Femur (tissue), 1 donor: ENCODE measurements at regions not wholly inside any gene's neighbourhood (a gene's known extent, or its start where the extent isn't known, plus 50 kb on each side); places are given as distances from the start of the nearest gene placed in this dataset.
"Not testable (repeated sequence)": the region's sequence is repeated elsewhere in the genome, so short reads cannot be mapped to it uniquely, and the experiment has no call there.

Experiments used
- DNase-seq: peaks from one replicate; pipeline ENCODE4 v3.0.0-alpha.2; 2017

DNA sequence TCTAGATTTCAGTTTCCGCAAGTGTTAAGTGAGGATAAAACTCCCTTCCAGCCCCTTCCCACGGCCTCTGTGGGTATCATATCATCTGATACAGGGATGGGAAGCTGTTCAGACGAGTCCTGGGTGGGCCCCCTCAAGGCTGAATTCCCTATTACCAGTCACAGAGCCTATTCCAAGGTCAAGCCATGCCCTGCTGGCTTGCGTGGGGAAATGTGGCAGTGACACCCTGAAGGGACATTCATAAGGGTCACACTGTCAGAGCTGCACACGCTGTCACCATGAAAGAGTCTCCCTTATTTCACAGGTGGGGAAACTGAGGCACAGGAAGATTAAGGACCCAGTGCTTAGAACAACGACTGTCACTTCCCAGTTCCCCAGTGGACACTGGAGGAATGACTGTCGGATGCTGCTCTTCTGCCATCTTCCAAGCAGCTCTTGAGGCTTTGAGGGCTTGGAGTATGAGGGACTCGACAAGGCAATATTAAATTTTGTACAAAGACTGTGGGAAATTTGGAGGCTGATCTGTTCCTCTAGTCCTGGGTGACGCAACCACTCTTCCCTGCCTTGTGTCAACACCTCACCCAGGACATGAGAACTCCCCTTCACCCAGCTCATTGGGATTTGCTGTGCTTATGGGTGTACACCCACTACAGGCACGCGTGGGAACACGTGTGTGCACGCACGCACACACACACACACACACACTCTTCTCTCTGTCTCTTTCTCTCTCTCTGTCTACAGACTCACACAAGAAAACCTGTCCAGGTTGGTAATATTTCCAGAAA lies 386.0 kb downstream of the RPS24 start:
- DNase-seq = peak; percentile 1

DNA sequence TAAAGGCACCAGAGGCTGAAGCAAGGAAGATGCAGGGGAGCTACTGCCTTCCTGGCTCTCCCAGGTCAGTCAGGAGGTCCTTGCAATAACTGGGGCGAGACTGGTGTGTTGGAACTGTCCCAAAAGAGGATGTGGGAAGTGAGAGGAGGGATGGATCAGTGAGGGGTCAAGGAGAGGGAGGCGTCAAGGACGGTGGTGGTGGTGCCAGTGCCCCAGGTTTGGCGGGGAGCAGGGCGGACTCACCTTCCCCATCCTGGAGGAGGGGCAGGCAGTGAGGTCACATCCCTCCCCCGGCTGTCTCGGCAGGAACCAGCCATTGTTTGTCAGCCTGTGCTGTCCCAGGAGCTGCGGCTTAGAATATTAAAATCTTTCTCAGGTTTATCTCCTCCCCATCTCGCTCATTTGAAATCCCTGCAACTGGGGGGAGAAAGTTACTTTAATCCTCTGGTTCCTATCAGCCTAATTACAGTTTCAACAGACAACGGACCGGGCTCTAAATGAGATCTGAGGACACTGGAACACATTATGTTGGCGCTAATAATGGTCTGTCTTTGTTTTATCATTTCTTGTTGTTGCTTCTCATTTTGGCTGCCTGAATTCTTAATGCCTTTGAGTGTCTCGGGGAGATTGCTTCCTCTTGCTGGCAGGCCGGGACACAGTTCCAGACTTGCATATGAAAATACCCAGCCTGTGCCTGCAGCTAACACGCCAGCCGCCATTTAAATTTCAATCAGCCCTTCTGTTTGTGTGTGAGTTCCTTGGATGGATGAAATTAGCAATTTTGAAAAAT lies 387.5 kb downstream of the RPS24 start:
- DNase-seq = peak; percentile 8

DNA sequence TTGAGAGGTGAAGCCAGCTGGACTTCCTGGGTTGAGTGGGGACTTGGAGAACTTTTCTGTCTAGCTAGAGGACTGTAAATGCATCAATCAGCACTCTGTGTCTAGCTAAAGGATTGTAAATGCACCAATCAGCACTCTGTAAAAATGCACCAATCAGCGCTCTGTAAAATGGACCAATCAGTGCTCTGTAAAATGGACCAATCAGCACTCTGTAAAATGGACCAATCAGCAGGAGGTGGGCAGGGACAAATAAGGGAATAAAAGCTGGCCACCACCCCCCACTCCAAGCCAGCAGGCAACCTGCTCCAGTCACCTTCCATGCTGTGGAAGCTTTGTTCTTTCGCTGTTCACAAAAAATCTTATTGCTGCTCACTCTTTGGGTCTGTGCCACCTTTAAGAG lies 390.4 kb downstream of the RPS24 start:
- DNase-seq = not testable (repeated sequence)

DNA sequence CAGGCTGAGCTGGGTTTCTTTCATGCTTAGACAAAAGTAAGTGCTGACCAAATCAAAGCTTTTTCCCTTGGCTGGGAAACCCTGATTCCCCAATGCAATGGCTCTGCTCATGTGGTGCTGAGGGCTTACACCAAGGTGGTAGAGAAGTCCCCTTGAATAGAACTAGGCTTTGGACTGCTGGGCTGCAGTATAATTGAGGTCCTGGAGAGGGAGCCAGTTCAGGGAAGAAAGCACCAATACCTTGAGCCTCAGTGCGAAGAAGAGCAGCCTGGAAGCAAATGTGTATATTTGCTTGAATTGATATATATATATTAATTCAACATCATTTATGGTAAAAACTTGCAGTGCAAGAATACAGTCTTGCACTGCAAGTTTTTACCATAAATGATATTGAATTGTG lies 391.1 kb downstream of the RPS24 start:
- DNase-seq = no peak

DNA sequence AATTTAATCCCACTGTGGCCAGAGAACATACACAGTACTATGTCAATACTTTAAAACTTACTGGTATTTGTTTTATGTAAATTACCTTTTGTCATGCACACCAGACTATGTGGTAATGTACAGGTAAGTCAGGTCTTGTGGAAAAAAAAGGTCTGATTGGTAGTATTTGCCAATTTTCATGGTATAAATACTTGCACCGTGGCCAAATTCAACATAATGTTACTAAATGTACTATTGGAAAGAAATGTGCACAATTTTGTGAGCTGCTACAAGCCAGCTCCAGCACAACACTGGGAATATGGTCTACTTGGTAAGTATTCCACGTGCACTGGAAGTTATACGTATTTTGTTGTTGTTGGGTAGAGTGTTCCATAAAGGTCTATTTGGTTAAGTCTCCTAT lies 392.5 kb downstream of the RPS24 start:
- DNase-seq = no peak

DNA sequence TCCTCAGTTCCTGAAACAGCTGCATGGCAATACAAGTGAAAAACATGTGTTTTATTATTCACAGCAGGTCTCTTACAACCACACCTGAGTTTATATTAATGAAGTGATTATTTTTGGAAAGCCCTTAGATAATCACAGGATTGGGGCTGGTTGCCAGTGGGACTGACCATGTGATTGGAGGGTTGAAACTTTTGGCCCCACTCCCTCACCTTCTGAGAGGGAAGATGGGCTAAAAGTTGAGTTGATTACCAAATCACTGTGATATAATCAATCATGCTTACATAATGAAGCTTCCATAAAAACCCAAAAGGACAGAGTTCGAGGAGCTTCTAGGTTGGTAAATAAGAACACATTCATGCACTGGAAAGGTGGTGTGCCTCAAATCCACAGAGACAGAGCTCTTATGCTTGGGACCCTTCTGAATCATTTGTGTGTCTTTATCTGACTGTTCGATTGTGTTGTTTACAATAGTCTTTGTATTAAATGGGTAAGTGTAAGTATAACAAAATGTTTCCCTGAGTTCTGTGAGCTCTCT lies 393.9 kb downstream of the RPS24 start:
- no peak for DNase-seq

DNA sequence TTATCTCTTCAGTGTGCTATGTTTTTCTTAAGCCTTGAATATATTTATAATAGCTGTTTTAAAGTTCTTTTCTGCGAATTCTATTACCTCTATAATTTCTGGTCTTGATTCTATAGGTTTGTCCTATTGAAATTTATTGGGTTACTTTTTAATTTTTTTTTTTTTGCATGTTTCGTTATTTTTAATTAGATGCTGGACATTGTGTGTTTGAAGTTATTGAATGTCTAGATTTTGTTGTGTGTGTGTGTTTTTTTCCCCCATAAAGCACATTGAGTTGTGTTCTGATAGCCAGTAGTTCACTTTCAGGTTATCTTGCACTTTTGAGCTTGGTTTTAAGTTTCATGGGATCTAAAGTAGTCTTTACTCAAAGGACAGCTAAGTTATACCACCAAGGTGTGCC lies 394.9 kb downstream of the RPS24 start:
- DNase-seq = no peak

DNA sequence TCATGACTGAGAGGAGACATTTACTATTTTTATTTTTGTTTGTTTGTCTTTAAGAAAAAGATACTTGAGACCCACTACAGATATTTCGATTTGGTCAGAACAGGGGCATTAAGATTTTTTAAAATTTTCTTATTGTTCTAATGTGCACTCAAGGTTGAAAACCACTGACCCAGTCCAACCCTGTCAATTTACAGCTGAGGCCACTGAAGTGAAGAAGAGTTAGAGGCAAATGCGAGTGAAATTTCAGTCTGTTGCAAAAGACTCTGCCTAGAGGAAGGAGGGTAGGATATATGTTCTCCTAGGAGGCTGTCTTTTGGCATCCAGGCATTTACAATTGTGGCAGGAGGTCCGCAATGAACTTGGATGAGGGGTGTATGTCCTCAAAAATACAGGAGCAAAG lies 396.3 kb downstream of the RPS24 start:
- DNase-seq = no peak

DNA sequence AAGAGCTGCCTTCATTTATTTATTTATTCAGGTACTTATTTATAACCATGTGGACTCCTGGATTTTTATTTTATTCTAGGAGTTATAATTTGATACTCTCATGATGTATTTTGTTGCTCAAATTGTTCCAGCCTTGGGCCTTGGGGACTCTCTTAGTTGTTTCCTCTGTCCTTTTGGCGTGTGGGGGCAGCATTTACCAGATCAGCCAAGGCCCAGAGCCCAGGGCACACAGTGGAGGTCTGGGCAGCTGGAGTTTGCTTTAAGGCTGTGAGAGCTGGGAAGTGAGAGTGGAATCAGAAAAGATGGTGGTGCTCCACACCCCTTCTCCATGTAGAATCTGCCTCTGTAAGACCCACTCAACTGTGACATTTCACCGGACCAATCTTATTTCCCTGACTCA lies 398.9 kb downstream of the RPS24 start:
- peak; percentile 47 for DNase-seq

DNA sequence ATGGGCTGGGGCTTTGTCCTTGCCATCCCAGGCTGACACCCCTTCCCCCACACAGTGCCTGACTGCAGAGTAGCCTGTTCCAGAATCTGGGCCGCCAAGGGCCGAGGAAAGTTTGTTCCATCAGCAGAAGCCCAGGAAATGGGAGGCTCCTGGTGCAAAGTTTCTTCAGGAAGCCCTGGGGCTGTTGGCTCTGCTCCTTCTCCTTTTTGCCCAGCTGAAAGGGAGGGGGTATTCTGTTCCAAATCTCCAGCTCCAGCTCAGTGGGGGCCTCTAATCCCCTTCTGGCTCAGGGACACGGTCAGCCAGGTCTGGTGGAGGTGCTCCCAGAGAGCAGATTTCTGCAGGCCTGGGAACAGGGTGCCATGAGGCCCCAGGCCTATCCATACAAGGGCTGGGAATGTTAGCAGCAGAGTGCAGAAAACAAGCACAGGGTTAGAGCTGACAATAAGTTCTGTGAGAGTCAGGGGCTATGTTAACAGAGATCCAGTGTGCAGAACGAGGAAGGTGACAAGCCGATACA lies 399.5 kb downstream of the RPS24 start:
- no peak for DNase-seq

DNA sequence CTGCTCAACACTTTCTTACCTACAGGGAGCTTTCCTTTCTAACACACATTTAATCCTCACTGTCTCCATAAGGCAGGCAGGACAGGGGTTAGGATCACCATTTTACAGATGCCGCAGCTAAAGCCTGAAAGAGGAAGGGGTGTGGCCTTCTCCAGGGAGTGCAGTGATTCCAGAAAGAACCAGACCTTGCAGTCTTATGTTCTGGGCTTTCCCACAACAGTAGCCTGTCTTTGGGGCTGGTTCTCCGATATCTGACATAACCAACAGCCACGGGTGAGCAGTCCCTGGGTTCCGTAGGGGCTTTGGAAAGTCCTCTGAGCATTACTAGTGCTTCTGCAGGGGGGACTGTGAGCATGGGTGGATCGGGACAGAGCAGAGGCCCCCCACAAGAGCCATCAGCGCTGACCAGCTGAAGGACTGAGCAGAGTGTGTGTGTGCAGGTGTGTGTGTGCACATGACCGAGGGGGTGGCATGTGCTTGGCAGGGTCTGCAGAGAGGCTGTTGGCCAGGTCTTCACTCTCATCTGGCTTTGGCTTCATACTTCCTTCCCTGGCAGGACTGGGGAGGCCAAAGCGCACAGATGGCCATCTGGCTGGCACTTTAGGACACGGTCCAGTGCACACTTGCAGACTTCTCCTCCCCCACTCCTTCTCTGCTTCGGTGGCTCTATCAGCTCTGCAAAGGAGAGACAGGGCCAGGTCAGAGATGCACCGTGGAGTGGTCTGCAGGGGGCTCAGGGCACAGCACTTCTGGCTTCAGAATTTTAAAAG lies 400.3 kb downstream of the RPS24 start:
- DNase-seq = peak; percentile 40

DNA sequence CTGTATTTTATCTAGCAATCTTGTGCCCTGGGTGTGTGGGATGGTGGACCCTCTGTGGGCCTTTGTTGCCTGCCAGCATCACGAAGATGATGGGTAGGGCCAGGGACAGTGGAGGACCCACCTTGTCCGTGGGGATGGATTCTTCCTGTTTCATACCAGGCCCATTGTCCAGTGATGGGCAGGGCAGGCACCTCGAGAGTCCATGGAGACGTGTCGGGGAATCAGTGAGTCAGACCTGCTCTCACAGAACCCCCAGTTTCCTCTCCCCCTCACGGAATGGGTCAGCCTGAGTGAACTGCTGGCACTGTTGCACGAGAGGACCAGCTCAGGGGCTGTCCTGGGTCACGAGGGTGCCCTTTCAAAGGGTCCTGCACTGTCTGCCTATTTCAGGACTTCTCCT lies 401.2 kb downstream of the RPS24 start:
- no peak for DNase-seq

DNA sequence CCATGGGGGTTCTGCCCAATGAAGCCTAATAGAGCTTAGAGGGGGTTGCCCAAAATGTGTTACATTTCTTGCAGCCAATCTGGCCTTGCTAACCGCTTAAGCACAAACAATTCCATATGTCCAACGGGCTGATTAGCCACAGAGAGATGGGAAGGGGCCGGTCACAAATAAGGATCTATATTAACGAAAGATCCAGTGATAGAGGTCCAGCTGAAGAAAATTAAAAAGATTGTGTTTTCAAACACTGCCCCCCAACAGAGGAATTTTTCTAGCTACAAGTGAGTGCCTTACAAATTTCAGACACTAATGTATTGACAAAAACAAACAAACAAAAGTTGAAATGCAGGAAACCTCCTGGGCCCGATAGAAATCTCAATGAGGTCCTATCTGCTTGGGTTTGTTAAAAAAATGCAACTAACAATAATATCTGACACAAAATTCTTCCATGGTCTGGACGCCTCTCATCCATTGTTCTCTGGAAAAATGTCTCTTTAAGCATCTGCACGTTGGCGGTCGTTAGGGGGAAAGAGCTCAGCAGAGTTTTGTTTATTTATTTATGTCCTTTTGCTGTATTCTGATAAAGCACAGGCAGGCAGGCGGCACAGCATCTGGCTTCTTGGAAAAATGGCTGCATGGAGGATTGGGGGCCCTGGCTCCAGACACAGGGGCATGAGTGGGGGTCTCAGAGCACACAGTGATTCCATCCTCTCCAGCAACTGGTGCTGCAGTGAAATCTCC lies 402.0 kb downstream of the RPS24 start:
- no peak for DNase-seq

DNA sequence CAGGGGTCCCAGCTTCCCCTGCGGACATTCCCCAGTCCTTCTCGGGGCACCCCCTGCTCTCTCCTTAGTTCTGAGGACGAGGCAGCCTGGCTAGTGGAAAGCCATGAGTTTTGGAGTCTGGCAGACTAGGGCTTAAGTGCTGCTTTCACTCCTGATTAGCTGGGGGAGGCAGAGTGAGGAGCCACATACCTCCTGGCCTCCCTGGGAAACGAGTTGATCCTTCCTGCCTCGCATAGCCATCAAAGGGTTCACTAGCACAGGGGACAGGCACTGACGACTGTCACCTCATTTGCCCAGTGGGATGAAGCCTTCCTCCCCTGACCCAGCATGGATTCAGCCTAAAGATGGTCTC lies 402.5 kb downstream of the RPS24 start:
- DNase-seq = no peak

DNA sequence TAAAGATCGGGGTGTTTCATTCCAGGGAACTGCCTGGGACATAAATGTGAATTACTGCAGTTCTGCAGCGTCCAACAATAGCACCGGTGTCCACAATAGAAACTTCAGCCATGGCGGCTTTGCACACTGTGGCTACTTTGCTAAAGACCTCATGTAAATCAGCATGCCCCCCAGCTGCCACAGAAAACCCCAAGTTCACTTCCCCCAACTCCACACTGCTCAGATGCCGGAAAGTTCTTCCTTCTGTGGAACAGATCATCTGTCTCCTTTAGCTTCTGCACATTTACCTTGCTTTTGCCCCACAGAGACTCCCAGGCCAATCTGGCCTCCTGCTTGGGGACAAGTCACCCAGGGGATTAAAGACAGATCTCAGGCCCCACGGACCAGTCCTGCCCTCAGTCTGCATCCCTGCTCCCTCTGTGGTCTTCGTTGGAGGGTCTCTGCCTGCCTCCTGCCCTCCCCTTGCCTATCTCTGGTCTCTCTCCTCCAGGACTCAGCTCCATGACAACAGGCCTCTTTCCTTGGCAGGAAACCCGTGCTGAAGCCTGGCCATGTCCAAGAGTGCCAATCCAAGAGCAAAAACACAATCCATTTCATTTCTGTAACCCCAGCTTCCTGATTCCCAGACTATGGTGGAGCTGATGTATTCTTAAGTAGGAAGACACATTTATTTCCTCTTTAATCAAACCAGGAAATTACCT lies 403.2 kb downstream of the RPS24 start:
- DNase-seq = peak; percentile 61

DNA sequence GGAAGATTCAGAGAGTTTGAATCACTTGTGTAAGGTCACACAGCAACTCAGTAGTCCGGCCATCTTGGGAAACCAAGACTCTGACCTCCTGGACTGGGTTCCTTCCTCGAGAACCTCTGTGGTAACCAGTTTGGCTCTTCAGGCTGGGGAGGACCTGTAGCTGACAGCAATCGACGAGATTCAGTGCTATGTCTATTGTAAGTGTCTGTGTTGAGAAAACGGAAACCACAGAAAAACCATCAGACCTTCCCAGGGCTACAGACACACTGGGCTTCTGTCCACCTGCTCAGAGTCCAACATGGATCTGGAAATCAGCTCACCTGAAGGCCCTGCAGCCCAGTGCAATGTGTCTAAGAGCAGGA lies 403.7 kb downstream of the RPS24 start:
- DNase-seq = no peak

DNA sequence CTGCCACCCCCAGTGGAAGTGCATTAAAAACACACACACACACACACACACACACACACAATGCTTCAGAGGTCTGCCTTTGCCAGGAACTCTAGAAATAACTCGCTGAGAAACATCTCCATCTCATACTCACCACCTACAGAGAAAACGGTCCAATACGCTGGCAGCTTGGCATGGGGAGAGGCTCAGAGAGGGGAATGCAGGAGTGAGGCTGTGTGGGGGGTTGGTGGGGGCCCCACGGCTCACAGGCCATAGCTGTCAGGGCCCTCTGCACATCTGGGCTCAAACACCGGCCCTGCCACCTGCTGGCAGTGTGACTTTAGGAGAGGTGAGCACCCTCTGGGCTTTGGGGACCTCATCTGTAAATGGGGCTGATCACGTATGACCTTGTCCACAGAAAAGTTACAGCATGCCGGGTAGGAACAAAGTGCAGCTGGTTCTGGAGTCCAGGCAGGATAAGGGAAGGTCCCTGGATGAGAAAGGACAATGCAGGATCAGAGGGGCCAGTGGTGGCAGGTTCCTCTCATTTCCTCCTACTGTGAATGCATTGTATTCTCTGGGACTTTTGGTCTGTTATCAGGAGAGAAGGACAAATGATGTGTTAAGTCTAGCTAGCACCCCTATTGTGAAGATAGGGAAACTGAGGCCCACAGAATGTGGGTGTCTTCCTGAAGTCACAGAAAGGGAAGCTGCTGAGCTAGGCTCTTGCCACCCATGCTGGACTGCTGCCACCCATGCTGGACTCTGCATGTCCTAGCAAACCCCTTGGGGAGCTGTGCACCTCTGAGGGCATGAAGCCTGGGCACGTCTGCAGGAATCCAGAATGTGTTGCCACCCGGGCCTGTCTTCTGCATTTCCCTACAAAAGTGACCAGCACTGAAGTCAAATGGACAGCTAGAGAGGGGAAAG lies 404.6 kb downstream of the RPS24 start:
- no peak for DNase-seq

DNA sequence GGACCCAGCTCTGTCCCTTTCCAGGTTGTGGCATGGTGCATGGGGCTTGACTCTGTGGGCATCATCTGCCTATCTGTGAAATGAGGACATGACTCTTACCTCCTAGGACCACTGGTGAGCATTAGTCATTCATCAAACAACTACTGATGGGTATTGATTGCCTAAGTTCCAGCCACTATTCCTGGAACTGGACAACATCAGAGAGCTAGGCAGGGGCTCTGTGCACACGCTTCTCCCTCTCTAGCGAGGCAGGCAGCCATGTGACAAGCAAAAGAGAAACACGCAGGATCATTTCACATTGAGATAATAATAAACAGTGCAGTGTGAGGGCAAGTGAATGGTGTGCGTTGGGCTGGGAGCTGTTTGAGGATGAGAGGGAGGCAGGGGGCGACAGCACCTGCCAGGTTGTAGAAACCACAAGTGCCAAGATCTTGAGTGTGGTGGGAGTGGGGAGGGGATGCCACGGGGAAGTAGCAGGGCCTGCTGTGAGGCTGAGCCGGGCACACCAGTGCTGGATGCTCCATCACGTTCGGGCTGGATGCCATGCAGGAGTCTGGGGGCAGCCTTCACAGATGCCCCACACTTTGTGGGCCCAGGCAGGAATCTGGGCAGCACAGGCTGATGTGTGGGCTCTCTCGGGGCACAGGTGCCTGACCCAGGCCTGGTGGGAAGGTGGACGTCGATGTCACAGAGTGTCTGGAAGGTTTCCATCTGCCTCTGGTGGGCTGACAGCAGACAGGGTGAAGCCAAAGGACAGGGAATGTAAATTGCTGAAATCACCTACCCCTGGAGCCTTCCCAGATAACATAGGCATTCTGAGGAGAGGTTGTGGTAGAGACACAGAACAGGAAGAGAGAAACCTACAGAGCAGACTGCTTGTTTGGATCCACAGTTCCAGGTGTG lies 405.5 kb downstream of the RPS24 start:
- DNase-seq = no peak

DNA sequence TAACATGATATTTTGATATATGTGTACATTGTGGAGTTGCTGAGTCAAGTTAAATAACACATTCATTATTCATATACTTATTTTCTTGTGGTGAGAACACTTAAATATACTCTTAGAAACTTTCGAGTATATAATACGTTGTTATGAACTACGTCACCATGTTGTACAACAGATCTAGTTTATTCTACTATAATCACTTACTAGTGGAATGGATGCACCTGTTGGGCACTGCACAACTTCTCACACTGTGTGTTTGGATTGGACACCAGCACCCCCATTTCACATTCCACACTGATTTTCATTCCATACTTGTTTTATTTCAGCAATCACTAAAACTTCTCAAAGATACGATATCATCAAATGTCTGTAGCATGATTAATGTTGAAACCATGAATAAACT lies 407.3 kb downstream of the RPS24 start:
- no peak for DNase-seq

DNA sequence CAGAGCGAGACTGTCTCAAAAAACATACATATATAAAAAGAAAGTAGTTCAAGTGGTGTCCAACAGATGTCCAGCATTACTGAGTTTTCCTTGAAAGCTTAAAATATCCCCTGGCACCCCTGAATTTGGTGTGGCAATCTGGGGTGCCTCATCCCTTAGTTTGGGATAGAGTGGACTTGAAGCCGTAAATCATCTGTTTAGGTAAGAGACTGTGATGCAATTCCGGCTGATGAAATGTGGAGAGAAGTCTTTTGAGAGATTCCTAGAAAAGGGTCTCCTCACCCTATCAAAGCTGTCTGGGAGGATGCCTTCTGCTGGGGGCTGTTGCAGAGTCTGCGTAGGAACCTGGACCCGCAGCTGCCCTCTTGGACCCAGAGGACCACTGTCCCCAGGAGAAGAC lies 408.0 kb downstream of the RPS24 start:
- DNase-seq = no peak
